Eye (tissue), 1 donor: ENCODE measurements at regions not wholly inside any gene's neighbourhood (a gene's known extent, or its start where the extent isn't known, plus 50 kb on each side); places are given as distances from the start of the nearest gene placed in this dataset.
A peak's percentile ranks its signal among the peaks of the same experiment; 100 is the strongest.

Experiments
- DNase-seq: peaks from one replicate; pipeline ENCODE4 v3.0.0-alpha.2; 2015

- DNase-seq = peak; percentile 33
Observed at GRCh38 chr11:134008634-134009071, 51.9 kb upstream of the IGSF9B start.

- no peak for DNase-seq
Observed at GRCh38 chr11:134013518-134013917, 55.4 kb upstream of the JAM3 start.

DNA sequence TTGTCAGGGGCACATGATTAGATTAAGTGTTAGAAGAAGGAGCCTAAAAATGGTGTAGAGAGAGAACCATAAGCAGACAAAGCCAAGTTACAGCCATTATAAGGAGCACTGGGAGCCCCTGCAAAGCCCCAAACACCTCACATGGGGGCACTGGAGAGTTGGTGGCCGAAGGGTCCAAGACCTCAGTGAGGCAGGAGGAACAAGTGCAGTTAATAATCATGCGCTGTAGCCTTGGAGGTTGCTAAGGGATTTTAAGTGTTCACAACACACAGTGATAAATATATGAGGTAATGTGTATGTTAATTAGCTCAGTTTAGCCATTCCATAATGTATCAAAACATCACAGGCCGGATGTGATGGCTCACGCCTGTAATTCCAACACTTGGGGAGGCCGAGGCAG lies 54.4 kb upstream of the JAM3 start:
- peak; percentile 42 for DNase-seq

GRCh38 chr11:134015556-134015955 lies 53.3 kb upstream of the JAM3 start:
- DNase-seq = no peak

DNA sequence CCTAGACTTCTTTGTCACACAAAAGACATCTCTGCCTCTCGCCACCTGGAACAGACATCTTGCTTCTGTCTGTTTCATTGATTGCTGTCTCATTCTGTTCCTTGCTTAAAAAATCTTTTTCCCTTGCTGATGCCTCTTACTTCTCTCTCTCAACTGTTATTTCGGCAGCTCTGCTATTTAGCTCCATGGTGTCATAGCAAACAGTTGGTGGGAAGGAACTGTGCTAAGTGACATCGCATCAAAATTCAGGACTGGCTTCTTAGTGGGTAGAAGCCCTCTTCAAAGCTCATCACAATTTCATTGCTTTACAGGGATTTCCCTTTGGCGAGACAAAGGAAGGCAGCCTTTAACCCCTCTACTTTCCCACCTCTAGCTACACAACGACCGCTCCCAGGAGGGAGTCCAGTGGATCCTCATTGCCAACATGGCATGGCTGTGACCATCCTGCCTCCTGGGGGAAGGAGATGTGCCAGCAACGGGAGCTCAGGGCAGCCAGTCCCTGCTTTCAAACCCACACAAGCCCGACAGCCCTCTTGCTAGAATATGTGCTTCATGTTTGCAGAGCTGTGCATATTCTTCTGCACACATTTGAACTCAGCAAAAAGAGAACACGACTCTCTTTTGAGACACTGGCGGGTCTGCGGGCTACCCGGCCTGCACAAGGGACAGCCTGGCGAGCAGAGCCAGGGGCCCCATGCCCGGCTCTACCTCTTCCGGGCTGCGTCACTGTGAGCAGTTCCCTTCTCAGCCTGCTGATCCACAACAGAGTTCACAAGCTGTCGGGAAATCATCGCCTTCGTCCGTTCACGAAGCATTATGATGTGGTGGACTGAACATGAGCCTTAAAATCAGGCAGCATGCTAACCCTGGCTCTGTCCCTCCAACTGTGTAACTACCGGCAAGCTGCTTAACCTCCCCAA lies 51.1 kb upstream of the JAM3 start:
- DNase-seq = no peak
